ENCODE measurements at regions not wholly inside any gene's neighbourhood (a gene's known extent, or its start where the extent isn't known, plus 50 kb on each side); places are given as distances from the start of the nearest gene placed in this dataset.

DNA sequence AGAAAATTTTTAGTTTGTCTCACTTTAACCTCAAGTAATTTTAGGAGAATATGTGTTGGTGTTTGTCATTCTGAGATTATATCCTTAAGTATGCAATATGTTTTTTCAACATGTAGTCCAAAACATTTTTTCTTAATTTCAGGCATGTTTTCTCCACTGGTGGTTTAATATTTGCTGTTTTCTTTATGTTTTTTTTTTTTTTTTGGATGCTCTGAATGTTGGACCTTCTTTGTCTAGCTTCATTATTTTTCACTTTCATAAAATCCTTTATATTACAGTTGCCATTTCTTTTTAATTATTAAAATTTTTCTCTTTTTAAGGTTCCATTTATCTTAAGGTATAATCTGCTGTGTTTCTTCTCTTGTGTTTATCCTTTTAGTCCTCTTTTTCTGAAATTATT, 342.2 kb upstream of the DUSP10 start:
- TF ChIP-seq, protein P1, sequence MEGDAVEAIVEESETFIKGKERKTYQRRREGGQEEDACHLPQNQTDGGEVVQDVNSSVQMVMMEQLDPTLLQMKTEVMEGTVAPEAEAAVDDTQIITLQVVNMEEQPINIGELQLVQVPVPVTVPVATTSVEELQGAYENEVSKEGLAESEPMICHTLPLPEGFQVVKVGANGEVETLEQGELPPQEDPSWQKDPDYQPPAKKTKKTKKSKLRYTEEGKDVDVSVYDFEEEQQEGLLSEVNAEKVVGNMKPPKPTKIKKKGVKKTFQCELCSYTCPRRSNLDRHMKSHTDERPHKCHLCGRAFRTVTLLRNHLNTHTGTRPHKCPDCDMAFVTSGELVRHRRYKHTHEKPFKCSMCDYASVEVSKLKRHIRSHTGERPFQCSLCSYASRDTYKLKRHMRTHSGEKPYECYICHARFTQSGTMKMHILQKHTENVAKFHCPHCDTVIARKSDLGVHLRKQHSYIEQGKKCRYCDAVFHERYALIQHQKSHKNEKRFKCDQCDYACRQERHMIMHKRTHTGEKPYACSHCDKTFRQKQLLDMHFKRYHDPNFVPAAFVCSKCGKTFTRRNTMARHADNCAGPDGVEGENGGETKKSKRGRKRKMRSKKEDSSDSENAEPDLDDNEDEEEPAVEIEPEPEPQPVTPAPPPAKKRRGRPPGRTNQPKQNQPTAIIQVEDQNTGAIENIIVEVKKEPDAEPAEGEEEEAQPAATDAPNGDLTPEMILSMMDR (conservative IDR thresholded peaks at IDR 0.05) = no peak
- no peak for TF ChIP-seq ZFX (IDR thresholded peaks at IDR 0.05)

Data from C4-2B (cell line).